Body of pancreas (tissue), 4 donors: ENCODE measurements at regions not wholly inside any gene's neighbourhood (a gene's known extent, or its start where the extent isn't known, plus 50 kb on each side); places are given as distances from the start of the nearest gene placed in this dataset.

Experiments
- CTCF ChIP-seq, 7 experiments: fragments of 450-650 bp in 4 of 7; fragments of 200-600 bp in 3 of 7; sonication (generic) in 3 of 7; IDR thresholded peaks; one replicate each; pipeline ENCODE4 v1.5.1; 2016 to 2019; ENCODE audit warnings: antibody characterized with exemption in 7 of 7
- POLR2A ChIP-seq, 3 donors: fragments of 450-650 bp; IDR thresholded peaks; one replicate each; pipeline ENCODE4 v1.6.1; 2016; ENCODE audit warnings: antibody characterized with exemption in 3 of 3, mild to moderate bottlenecking in 2 of 3

DNA sequence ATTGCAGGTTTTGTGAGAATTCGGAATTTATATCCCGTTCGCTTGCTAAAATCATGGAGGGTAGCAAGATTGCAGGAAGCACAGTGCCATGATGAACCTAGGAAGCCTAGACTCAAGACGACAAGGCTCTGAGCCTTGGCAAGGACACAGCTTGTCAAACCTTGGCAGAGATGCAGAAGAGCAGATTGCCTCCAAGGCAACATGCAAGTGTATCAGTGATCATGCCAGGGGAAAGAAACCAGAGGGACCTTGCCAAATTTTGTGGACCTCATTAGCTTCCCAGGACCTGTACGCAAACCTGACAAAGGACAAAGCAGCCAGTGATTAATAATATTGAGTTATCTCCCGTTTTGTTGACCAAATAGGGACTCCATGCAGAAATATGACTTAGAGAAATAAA, 159.7 kb downstream of the GOLIM4 start:
- TF ChIP-seq POLR2A (IDR thresholded peaks at IDR 0.05) (no peak), CTCF (IDR thresholded peaks at IDR 0.05) (no peak)
